ENCODE measurements at regions not wholly inside any gene's neighbourhood (a gene's known extent, or its start where the extent isn't known, plus 50 kb on each side); places are given as distances from the start of the nearest gene placed in this dataset.
A peak's percentile ranks its signal among the peaks of the same experiment; 100 is the strongest.

DNA sequence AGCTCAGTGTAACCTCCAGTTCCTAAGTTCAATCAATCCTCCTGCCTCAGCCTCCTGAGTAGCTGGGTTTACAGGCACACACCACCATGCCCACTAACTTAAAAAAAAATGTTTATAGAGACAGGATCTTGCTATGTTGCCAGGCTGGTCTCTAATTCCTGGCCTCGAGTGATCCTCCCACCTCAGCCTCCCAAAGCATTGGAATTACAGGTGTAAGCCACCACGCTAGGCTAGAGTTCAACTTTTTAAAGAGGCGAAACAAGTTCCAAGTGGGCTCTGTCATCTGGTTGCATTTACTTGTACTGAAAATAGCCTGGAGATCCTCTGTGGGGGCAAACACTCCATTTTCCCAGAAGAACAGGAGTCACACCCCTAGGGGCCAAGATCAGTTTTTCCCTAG lies 100.7 kb upstream of the RIPOR2 start:
- DNase-seq (ENCODE audit: low read depth) = no peak

DNA sequence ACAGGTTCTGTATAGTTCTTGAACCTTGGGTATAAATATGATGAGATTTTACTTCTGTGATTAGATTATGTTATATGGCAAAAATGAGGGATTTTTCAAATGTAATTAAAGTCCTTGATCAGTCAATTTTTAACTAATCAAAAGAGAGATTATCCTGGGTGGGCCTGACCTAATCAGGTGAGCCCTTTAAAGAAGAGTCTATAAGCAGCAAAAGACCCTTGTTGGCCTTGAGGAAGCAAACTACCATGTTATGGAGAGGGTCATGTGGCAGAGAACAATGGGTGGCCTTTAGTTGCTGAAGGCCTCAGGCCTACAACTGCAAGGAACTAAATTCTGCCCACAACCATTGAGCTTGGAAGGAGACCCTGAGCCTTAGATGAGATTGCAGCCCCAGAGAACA lies 102.5 kb upstream of the RIPOR2 start:
- DNase-seq (ENCODE audit: low read depth) = no peak

DNA sequence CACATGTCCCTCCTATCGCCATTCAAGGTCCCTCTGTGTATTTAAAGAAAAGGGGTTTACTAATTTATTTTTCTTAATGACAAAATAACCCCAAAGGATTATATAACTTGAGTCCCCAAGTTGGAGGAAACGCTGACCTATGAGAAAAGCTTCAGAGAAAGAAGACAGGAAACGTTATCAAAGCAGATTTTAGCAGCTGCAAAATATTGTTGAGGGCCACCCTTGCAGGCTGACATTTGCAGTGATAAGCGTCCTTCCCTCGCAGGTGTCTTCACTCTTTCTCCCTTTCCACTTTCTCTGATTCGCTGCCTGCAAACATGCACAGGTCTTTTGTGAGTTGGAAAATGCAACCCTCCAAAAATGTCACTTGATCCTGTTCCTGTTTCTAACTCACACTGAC lies 103.2 kb upstream of the RIPOR2 start:
- DNase-seq (ENCODE audit: low read depth) = no peak

GRCh38 chr6:25041485-25042035 lies 105.8 kb upstream of the RIPOR2 start:
- DNase-seq (ENCODE audit: low read depth) = no peak

GRCh38 chr6:25042036-25042521 lies 106.3 kb upstream of the RIPOR2 start:
- no peak for DNase-seq (ENCODE audit: low read depth)

DNA sequence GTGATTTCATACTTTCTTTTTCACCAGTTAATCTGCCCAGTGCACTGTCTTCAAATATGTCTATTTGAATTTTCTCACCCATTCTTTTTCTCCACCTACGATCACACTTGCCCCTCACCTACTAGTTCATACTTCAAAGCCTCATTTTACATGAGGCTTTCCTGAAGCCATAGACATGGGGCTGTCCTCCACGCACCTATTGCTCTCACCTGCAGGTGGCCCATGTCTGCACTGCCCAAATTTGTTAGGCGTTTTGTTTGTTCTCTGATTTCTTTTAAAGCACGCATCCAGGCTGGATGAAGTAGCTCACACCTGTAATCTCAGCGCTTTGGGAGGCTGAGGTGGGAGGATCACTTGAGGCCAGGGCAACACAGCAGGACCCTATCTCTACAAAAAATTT lies 106.8 kb upstream of the RIPOR2 start:
- no peak for DNase-seq (ENCODE audit: low read depth)

GRCh38 chr6:25042984-25043725 lies 107.4 kb upstream of the RIPOR2 start:
- DNase-seq (ENCODE audit: low read depth) = no peak

DNA sequence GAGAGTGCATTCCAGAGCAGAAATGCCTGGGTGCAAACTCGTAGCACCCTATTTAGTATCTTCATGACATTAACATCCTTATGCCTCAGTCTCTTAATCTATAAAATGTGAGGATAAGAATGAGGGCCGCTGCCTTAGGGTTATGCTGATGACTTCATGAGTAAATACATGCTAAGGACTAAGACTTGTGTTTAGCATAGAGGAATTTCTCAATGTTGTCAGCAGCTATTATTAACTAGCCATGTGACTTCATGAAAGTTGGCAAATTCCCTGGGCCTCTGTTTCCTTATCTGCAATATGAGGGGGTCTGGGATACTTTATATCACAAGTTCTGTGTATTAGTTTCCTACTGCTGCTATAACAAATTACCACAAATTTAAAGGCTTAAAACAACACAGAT lies 108.1 kb upstream of the RIPOR2 start:
- no peak for DNase-seq (ENCODE audit: low read depth)

DNA sequence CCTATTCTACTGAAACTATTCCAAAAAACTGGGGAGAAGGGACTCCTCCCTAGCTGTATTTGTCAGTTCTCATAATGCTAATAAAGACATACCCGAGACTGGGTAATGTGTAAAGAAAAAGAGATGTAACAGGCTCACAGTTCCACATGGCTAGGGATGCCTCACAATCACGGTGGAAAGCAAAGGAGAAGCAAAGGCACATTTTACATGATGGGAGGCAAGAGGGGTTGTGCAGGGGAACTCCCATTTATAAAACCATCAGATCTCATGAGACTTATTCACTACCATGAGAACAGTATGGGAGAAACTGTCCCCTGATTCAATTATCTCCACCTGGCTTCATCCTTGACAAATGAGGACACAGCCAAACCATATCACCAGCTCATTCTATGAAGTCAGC lies 111.2 kb upstream of the RIPOR2 start:
- no peak for DNase-seq (ENCODE audit: low read depth)

- DNase-seq (ENCODE audit: low read depth) = peak; percentile 73
These were observed 114.6 kb upstream of the RIPOR2 start for GRCh38 chr6:25050356-25050755.

DNA sequence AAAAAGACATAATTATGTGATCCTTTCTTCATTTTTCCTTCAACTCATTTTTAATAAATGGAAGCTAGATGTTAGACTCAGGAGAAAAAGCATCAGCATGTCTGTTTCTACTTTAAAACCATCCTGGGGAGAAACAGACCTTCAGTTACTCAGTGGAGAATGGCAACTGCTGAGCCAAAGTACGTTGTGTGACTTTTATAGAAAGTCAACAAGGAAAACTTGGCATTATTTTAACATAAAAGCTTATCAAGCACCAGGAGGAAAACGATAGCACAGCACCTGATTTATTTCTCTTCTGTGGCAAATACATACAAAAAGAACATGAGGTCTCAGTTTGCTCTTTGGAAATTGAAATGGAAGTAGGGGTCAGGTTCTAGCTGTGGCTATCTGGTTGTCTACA lies 115.3 kb upstream of the RIPOR2 start:
- DNase-seq (ENCODE audit: low read depth) = no peak

- DNase-seq (ENCODE audit: low read depth) = no peak
These were observed 116.4 kb upstream of the RIPOR2 start for GRCh38 chr6:25052181-25052580.

DNA sequence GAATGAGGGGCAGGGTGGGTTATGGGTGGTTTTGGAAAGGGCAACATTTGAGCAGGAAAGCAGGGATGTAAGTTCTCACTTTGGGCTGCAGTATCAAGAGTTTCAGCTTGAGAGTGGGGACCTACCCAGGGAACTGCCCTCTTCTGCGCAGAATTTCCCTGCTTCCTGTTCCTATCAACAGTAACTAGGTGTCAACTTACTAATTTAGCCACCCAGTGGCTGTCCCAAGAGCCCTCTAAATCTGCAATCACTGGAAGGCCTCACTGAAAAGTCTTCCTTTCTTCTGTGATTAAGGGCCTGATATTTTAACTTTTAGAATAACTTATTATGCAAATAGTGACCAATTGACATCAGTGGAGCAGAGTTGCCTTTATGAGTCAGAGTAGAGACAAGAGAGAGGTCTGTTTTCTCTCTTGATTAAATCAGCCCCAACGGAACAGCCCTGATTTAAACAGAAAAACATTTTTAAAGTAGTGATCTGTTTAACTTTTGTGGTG lies 118.2 kb upstream of the RIPOR2 start:
- DNase-seq (ENCODE audit: low read depth) = peak; percentile 34

GRCh38 chr6:25054469-25054868 lies 118.7 kb upstream of the RIPOR2 start:
- DNase-seq (ENCODE audit: low read depth) = peak; percentile 25

GRCh38 chr6:25056130-25056529 lies 120.4 kb upstream of the RIPOR2 start:
- peak; percentile 41 for DNase-seq (ENCODE audit: low read depth)

DNA sequence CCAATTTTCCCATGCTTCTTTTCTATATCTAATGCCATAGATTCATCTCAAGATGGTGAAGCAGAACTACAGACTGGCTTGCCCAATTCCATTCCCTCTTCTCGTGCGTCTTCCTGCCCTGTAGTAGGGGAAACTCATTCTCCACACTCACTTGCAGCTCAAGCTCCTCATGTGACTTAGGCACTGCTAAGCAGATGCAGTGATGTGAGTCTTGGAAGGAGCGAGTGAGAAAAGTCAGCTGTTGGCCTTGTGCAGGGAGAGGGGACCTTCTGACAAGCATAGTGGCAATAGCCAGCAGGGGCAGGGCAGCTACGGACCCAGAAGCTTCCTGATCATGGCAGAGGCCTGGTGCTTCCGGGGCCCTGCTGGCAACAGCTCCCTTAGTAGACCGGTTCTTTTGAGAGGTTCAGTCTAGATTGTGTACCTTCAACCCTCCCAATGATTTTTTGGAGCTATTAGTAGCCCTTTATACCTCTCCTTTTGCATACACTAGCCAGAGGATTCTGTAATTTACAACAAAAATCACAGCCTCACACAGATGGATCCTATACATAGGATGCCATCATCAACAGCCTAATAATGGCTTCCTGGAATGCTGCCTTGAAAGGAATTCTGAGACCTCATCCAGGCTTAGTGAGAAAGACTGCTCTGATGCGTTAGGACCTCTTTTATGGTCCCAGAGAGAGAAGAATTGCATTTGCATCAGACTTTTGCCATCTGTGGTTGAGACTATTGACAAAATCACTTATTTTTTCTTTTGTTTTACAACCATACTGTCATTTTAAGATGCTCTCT lies 121.5 kb upstream of the RIPOR2 start:
- no peak for DNase-seq (ENCODE audit: low read depth)

GRCh38 chr6:25058441-25058840 lies 122.7 kb upstream of the RIPOR2 start:
- no peak for DNase-seq (ENCODE audit: low read depth)

GRCh38 chr6:25058941-25059340 lies 123.2 kb upstream of the RIPOR2 start:
- DNase-seq (ENCODE audit: low read depth) = no peak

- DNase-seq (ENCODE audit: low read depth) = no peak
These were observed 124.8 kb upstream of the RIPOR2 start for GRCh38 chr6:25060522-25060921.

DNA sequence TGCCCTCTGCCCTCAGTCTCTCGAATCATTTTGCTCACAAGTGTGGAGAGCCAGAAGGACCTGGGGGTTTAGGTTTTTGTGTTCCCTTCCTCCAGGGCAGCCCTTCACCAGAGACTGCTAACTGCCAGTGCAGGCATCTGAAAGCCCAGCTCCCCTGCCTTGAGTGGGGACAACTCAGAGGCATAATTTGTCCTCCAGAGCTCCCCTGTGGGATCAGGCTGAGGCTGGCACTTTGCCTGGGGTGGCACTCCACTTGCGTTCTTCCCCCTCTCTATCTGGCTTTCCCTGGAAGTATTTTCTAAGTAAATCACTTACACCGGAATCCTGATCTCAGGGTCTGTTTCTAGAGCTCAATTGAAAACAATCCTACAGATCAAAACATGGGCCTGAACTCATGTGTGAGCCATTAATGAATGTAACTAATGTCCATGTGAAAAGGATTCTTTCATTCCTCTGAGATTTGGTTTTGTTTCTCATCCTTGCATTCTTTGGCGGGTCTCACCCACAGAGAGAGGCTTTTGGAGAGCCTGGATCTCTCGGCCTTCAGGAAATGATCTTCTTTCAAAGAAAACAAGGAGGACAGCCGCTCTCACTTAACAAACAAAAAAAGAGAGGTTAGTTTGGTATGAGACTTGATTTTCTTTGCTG lies 125.7 kb upstream of the RIPOR2 start:
- DNase-seq (ENCODE audit: low read depth) = no peak

DNA sequence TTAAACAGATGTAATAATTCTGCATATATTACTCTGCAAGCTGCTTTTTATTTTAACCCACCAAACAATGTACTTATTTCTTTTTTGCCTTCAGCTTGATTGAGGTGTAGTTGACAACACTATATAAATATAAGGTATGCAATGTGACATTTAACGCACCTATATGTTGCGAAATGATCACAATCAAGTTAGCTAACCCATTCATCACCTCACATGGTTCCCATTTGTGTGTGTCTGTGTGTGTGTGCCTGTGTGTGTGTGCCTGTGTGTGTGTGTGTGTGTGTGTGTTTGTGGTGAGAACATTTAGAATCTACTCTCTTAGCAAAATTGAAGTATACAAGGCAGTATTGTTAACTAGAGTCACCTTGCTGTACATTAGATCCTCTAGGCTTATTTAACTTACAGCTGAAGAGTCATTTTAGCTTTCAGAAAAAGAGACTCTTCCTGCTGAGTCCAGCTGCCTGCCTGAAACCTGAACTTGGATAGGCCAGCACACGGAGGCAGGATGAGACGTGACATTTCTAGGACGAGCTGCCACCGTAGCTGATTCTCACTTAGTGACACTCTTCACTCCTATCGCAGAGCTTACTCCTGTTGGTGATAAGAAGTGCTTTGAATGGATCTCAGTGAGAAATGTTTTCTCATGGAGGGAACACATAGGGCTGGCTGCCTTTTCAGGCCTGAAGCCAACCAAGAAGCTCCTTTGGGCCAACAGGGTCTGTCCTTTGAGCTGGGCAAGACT lies 126.5 kb upstream of the RIPOR2 start:
- DNase-seq (ENCODE audit: low read depth) = no peak
